SH-SY5Y (cell line): ENCODE measurements at regions not wholly inside any gene's neighbourhood (a gene's known extent, or its start where the extent isn't known, plus 50 kb on each side); places are given as distances from the start of the nearest gene placed in this dataset.

Experiments used
- GATA2 ChIP-seq: IDR thresholded peaks from 2 replicates; pipeline ENCODE4 v1.6.1; 2011; ENCODE audit warnings: mild to moderate bottlenecking, low read depth, low read length
- GATA3 ChIP-seq: IDR thresholded peaks from 2 replicates; pipeline ENCODE4 v1.6.1; 2011; ENCODE audit warnings: low read depth, mild to moderate bottlenecking, low read length, moderate library complexity

DNA sequence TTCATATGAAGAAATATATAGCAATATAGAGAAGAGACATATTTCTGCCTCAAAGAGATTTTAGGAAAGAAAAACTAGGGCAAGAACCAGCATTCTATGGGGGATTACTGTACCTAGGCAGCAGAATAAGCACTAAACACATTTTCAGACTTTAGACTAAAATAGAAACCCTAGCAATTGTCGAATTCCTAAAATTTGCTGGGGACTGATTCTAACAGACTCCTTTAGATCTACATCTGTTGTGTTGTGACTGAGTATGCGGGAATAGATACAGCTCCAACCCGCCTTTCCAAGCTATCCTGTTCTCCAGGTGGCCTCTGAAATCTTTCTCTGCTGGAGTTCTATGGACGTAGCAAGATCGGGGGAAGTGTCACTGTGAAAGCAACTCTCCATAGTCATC lies 482.2 kb downstream of the NTRK2 start:
- TF ChIP-seq GATA3 (no peak), GATA2 (no peak)
